Neutrophil (primary cell): ENCODE measurements at regions not wholly inside any gene's neighbourhood (a gene's known extent, or its start where the extent isn't known, plus 50 kb on each side); places are given as distances from the start of the nearest gene placed in this dataset.

Source experiments
- H3K27ac ChIP-seq: fragments of 200-600 bp; sonication (generic); 2 replicates; pipeline ENCODE4 v1.5.1; 2016; ENCODE audit warnings: mild to moderate bottlenecking, moderate library complexity
- H3K27me3 ChIP-seq: fragments of 200-600 bp; sonication (generic); 2 replicates; pipeline ENCODE4 v1.6.0; 2016; ENCODE audit warnings: mild to moderate bottlenecking
- H3K36me3 ChIP-seq: fragments of 200-600 bp; sonication (generic); 2 replicates; pipeline ENCODE4 v1.5.1; 2017
- H3K4me1 ChIP-seq, 2 experiments: fragments of 200-600 bp in 1 of 2; sonication (generic) in 1 of 2; 1 replicate in 1 of 2; 2 replicates in 1 of 2; pipeline versions ENCODE4 v1.5.1 to v1.6.1; 2013 to 2016; ENCODE audit warnings: low read depth in 1 of 2, low read length in 1 of 2, mild to moderate bottlenecking in 1 of 2, moderate library complexity in 1 of 2; ENCODE audit not compliant: control insufficient read depth in 1 of 2, insufficient read depth in 1 of 2
- H3K4me3 ChIP-seq, 2 experiments: fragments of 200-600 bp in 1 of 2; sonication (generic) in 1 of 2; 1 replicate in 1 of 2; 2 replicates in 1 of 2; pipeline ENCODE4 v1.5.1; 2013 to 2016; ENCODE audit warnings: low read depth in 1 of 2, low read length in 1 of 2, mild to moderate bottlenecking in 1 of 2, moderate library complexity in 1 of 2
- H3K9me3 ChIP-seq: fragments of 200-600 bp; sonication (generic); 2 replicates; pipeline ENCODE4 v1.5.1; 2016
- CTCF ChIP-seq: fragments of 200-600 bp; sonication (generic); IDR thresholded peaks from 2 replicates; pipeline ENCODE4 v1.5.1; 2016; ENCODE audit warnings: antibody characterized with exemption

DNA sequence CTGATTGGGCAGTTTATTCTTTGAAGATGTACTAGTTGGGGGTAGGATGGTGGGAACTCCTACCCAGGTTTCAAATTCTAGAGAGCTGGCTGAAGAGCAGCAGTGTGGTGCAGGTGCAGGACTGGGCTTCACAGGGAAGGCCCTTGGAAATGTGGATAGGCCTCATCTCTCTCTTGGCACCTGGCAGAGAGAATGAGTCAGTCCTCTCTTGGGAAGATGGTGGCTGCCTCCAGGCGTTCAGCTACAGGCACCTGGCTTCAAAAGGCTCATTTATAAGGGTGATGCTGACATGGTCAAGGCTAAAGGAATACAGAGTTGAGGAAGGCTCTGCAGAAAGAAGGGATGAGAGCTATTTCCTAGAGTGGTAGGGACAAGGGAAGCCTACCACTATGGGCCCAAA lies 179.7 kb upstream of the VASH1 start:
- no peak for TF ChIP-seq CTCF
- Histone ChIP-seq H3K4me1 (no peaks in the 10 kb centered on the region), H3K9me3 (no peaks in the 10 kb centered on the region), H3K36me3 (no peaks in the 10 kb centered on the region), H3K4me3 (no peak overlapping the region), H3K27me3 (no peaks in the 10 kb centered on the region), H3K27ac (no peak overlapping the region)

DNA sequence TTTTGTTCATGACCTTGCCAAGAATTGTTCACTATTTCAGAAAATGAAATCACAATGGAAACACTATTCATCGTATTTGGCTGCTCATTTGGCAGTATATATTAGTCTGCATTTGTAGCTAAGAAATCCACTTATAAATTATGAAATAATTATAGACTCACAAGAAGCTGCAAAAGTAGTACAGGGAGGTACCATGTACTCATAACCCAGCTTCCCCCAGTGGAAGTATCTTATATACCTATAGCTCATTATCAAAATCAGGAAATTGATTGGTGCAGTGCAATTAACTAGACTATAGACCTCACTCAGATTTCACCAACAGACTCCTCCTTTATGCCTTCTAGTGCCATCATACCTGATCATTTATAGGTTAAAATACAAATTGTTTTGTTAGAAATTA lies 178.8 kb upstream of the VASH1 start:
- Histone ChIP-seq H3K36me3 (no peaks in the 10 kb centered on the region), H3K9me3 (no peaks in the 10 kb centered on the region), H3K4me3 (no peak overlapping the region), H3K27ac (no peak overlapping the region), H3K27me3 (no peaks in the 10 kb centered on the region), H3K4me1 (no peaks in the 10 kb centered on the region)
- TF ChIP-seq CTCF: no peak

DNA sequence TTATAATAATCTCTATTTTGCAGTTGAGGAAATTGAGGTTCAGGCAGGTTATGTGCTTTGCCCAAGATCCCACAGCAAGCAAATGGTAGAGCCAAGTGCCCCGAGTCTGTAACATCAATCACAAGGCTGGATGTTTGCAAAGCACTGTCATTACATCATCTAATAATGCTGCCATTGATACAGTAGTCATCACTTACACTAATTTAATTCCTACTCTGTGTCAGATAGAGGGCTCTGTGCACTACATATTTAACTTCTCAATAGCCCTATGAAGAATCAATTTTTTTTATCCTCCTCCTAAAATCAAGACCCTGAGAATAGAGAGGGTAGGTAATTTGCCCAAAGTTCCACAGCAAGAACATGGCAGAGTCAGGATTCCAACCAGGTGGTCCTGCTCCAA lies 178.1 kb upstream of the VASH1 start:
- H3K4me1 ChIP-seq: no peaks in the 10 kb centered on the region
- no peak for TF ChIP-seq CTCF
- no peaks in the 10 kb centered on the region for H3K9me3 ChIP-seq
- no peaks in the 10 kb centered on the region for H3K27me3 ChIP-seq
- H3K4me3 ChIP-seq: no peak overlapping the region
- no peaks in the 10 kb centered on the region for H3K36me3 ChIP-seq
- no peak overlapping the region for H3K27ac ChIP-seq

- Histone ChIP-seq H3K36me3 (no peaks in the 10 kb centered on the region), H3K4me1 (no peaks in the 10 kb centered on the region), H3K27me3 (no peaks in the 10 kb centered on the region), H3K27ac (no peak overlapping the region), H3K4me3 (no peak overlapping the region), H3K9me3 (no peaks in the 10 kb centered on the region)
- no peak for TF ChIP-seq CTCF
Observed at GRCh38 chr14:76583805-76584204, 177.5 kb upstream of the VASH1 start.

DNA sequence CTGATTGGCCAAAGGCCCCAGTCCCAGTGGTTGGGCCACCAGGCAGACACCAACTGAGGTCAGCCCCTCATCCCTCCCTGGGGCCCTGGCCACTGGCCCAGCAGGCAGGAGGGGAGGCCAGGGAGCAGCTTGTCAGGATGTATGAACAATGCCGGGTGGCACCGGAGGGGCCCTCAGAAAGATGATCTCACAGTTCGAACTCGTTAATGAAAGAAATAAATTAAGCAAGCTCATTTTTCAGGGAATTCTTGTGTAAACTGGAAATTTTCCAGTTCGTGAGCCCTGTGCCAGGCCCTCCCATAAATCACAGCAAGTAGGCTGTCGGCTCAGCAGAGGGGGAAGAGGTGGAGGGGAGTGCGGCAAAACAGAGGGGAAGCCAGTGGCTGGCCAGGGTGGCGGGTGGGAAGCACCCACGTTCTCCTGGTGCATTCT lies 177.0 kb upstream of the VASH1 start:
- H3K36me3 ChIP-seq: no peaks in the 10 kb centered on the region
- H3K27me3 ChIP-seq: no peaks in the 10 kb centered on the region
- TF ChIP-seq CTCF: no peak

GRCh38 chr14:76585616-76586015 lies 175.7 kb upstream of the VASH1 start:
- Histone ChIP-seq H3K27me3 (no peaks in the 10 kb centered on the region), H3K4me3 (no peak overlapping the region), H3K36me3 (no peaks in the 10 kb centered on the region), H3K4me1 (no peaks in the 10 kb centered on the region), H3K27ac (no peak overlapping the region), H3K9me3 (no peaks in the 10 kb centered on the region)
- no peak for TF ChIP-seq CTCF

More for the DNA sequence above, 177.0 kb upstream of the VASH1 start:
- no peak overlapping the region for H3K27ac ChIP-seq
- H3K4me3 ChIP-seq: no peak overlapping the region
- H3K9me3 ChIP-seq: no peaks in the 10 kb centered on the region
- H3K4me1 ChIP-seq: no peaks in the 10 kb centered on the region
